AG04450 (cell line): ENCODE measurements at regions not wholly inside any gene's neighbourhood (a gene's known extent, or its start where the extent isn't known, plus 50 kb on each side); places are given as distances from the start of the nearest gene placed in this dataset.

Experiments
- CTCF ChIA-PET: fragments of 300-600, 350-600 bp; formaldehyde crosslinking; extraction: SDS; loops from one replicate; lab custom pipeline; 2022; ENCODE audit warnings: antibody characterized with exemption, inconsistent platforms; lab: Charles Lee
- POLR2A ChIA-PET: fragments of 350-600 bp; formaldehyde crosslinking; extraction: SDS; loops from one replicate; lab custom pipeline; 2021; ENCODE audit warnings: antibody characterized with exemption, inconsistent platforms; lab: Yijun Ruan, JAX
- DNase-seq: peaks from one replicate; pipeline ENCODE4 v3.0.0-alpha.2; 2011; ENCODE audit warnings: low read depth, low spot score
- H3K27ac ChIP-seq: one replicate; pipeline ENCODE4 v1.5.1; 2012; ENCODE audit warnings: low read depth, low read length, control low read depth
- H3K27me3 ChIP-seq: one replicate; pipeline ENCODE4 v1.6.0; 2012; ENCODE audit warnings: low read length; ENCODE audit not compliant: control insufficient read depth, insufficient read depth
- H3K4me3 ChIP-seq: 2 replicates; pipeline ENCODE4 v1.5.1; 2011; ENCODE audit warnings: mild to moderate bottlenecking, low read depth, low read length, control low read depth
- H3K9me3 ChIP-seq: 2 replicates; pipeline ENCODE4 v1.5.1; 2012; ENCODE audit warnings: low read length; ENCODE audit not compliant: control insufficient read depth, insufficient read depth
- CTCF ChIP-seq: IDR thresholded peaks from 2 replicates; pipeline ENCODE4 v1.5.1; 2011; ENCODE audit warnings: low read depth, low read length, control low read depth, inconsistent platforms

GRCh38 chr18:53757328-53757727 is 467.1 kb downstream of the MBD2 start:
- no peak overlapping the region for H3K27ac ChIP-seq
- H3K4me3 ChIP-seq, result no peak overlapping the region
- no peak for DNase-seq
- no peaks in the 10 kb centered on the region for H3K27me3 ChIP-seq
- CTCF ChIA-PET, result no interaction called here
- H3K9me3 ChIP-seq, result no peaks in the 10 kb centered on the region; the same call in 1 of the 2 replicates
- no peak for TF ChIP-seq CTCF
- POLR2A ChIA-PET, result no interaction called here

GRCh38 chr18:53756610-53756972 is 467.9 kb downstream of the MBD2 start:
- ChIA-PET CTCF (no interaction called here), POLR2A (no interaction called here)
- H3K27ac ChIP-seq, result no peak overlapping the region
- no peak overlapping the region for H3K4me3 ChIP-seq
- no peaks in the 10 kb centered on the region for H3K9me3 ChIP-seq
- no peaks in the 10 kb centered on the region for H3K27me3 ChIP-seq
- TF ChIP-seq CTCF, result no peak
- DNase-seq, result no peak

- no peak overlapping the region for H3K27ac ChIP-seq
- ChIA-PET CTCF (no interaction called here), POLR2A (no interaction called here)
- TF ChIP-seq CTCF, result no peak
- DNase-seq, result no peak
- no peak overlapping the region for H3K4me3 ChIP-seq
- no peaks in the 10 kb centered on the region for H3K27me3 ChIP-seq
- H3K9me3 ChIP-seq, result no peaks in the 10 kb centered on the region
Measured at GRCh38 chr18:53755914-53756609, 468.4 kb downstream of the MBD2 start.

GRCh38 chr18:53754154-53754553 is 470.3 kb downstream of the MBD2 start:
- ChIA-PET POLR2A (no interaction called here), CTCF (no interaction called here)
- Histone ChIP-seq H3K27me3 (no peaks in the 10 kb centered on the region), H3K27ac (no peak overlapping the region), H3K9me3 (no peaks in the 10 kb centered on the region), H3K4me3 (no peak overlapping the region)
- DNase-seq, result no peak
- no peak for TF ChIP-seq CTCF

- DNase-seq, result no peak
- no peaks in the 10 kb centered on the region for H3K27me3 ChIP-seq
- no peak for TF ChIP-seq CTCF
- ChIA-PET CTCF (no interaction called here), POLR2A (no interaction called here)
- H3K27ac ChIP-seq, result no peak overlapping the region
- no peak overlapping the region for H3K4me3 ChIP-seq
- H3K9me3 ChIP-seq, result no peaks in the 10 kb centered on the region
Measured at GRCh38 chr18:53753601-53754000, 470.9 kb downstream of the MBD2 start.
